GM21390 (cell line): ENCODE measurements at regions not wholly inside any gene's neighbourhood (a gene's known extent, or its start where the extent isn't known, plus 50 kb on each side); places are given as distances from the start of the nearest gene placed in this dataset.
"Not testable (repeated sequence)": the region's sequence is repeated elsewhere in the genome, so short reads cannot be mapped to it uniquely, and the experiment has no call there.

Source experiments
- ATAC-seq: cut with Tn5 transposase; IDR thresholded peaks from one replicate; pipeline ENCODE4 v1.9.1; 2021; ENCODE audit not compliant: unreplicated experiment

DNA sequence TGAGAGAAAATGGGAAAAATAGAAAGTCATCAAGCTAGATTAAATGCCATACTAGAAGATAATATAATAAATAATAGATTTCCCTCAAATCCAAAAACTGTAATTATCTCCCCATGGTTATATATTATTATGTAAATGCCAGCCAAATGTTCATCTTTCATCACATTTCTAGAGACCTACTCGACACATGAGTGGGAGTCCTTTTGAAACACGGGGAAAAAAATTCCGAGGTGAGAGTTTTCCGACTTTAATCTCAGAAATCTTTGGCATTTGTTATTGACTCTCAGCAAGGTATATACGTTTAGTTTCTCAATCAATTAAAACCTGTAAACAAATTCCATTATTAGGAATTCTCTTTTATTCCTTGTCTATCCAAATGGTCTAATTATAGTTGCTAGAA is 465.4 kb upstream of the SMIM31 start:
- ATAC-seq: no peak

DNA sequence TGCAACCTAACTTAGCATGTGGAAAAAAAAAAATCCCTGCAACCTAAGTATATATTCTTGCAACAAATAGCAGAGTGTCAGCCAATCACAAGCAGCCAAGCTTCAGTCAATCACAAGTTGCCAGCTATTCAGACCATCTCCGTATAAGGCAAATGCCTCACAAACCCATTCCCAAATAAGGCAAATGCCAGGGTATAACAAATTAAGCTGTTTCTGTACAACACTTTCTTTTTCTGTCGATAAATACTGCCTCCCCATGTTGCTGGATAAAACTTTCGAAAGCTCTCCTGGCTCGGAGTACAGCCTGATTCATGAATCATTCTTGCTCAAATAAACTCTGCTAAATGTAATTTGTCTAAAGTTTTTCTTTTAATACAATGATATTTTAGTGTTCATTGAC is 460.7 kb upstream of the SMIM31 start:
- ATAC-seq: no peak

DNA sequence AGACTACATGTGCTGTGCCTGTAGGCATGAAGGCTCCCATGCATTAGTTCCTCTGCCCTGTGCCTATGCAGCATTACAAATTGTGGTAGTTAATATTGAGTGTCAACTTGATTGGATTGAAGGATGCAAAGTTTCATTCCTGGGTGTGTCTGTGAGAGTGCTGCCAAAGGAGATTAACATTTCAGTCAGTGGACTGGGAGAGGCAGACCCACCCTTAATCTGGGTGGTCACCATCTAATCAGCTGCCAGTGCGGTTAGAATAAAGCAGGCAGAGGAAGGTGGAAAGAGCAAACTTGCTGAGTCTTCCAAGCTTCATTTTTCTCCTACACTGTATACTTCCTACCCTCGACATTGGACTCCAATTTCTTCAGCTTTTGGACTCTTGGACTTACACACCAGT is 460.2 kb upstream of the SMIM31 start:
- no peak for ATAC-seq

DNA sequence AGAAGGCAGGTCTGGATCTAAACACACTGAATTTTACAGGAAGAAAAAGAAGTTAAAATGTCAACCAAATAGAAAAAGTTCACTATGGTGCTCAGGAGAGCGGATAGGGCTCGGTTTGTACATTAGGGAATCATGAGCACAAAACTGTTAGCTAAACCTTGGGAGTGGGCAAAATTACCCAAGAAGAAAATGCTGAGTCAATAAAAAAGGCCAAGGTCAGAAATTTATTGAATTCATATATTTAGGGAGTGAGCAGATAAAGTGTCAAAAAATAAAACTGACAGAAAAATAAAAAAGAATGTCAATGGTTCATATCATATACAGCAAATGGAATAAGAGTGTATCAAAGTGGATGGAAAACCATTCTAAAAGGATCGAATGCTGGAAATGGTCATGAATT is 452.5 kb upstream of the SMIM31 start:
- no peak for ATAC-seq

DNA sequence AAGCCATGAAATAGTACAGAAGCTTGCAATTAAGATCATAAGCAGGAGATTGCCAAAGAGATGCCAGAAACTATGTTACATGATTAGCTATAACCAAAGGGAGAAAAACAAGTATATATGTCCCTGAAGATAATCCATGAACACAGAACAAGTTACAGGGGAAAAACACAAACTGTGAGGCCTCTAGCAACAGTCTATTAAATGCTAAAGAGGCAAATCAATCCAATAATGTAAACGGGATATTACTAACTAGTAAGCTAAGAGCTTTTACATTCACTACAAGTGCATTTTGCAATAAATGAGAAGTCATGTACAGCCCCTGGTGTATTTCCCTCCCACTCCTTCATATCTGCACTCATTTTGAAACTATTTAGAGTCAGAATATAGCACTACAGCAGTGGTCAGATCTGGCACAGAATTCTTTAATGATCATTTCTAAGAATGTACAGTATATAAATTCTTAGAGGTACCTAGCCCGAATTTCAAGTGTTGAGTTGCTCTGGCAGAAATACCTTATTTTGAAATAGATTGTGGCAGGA is 449.8 kb upstream of the SMIM31 start:
- peak; percentile 75 for ATAC-seq

DNA sequence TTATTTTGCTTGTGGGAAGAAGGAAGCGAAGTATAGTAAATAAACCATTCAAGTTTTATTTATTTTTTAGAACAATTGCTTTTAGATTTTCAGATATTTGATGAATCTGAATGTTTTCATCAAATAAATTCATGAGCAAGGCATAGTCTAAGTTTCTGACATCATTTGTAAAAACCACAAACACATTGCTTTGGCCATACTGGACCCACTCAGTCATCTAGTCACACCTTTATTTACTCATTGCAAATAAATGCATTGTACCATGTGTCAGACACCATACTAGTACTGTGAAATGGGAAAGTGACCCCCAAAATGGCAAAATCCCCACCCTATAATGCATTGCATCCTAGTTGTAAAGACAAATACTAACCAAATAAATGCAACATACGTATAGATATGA is 449.1 kb upstream of the SMIM31 start:
- no peak for ATAC-seq

DNA sequence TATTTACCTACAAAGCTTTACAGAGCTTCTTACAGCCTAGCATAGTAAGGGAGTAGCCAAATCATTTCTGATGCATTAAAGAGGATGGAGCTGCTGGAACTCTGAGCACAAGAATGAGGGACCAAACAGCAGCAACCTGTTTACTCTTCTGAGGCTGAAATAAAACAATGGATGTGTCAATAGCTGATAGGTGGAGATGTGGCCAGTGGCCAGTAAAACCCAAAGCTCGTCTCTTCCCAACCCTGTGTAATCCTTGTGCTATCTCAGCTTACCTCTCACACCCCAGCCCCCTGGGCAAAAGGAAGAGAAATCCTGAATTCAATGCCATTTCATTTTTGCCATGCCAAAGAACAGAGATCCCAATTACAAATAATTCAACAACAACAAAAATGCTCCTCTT is 446.7 kb upstream of the SMIM31 start:
- no peak for ATAC-seq

DNA sequence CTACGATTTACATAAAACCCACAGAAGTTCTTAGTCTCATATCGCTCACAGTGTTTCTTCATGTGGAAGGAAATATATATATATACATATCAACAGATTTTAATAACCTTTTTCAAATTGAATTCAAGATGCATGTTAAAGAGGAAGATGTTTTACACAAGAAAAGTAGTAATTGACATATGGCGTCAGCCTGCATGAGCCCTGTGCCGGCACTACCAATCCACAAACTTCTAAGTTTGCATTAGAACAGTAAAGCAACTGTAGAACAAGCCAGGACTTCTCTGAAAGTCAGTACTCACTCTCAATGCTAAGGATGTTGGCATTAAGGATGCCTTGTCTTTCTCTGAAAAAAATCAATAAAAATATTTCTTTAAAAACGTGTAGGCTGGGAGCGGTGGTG is 441.3 kb upstream of the SMIM31 start:
- no peak for ATAC-seq

DNA sequence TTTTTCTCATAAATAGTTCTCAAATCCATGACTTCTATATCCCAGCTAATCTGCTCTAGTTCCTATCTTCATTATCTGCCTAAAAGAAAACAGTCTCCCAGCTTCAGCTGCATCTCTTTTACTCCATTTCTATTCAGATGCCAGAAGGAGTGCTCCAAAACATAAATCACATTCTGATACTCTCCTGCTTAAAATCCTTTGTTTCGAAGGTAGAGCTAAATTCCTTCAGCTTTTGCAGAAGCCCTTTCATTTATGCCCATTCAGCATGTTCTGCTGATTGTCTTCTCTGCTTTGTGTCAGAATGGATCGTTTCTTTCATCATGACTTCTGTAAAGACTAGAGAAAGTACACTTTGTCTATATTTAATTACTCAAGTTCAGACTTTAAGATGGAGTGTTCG is 440.1 kb upstream of the SMIM31 start:
- no peak for ATAC-seq

DNA sequence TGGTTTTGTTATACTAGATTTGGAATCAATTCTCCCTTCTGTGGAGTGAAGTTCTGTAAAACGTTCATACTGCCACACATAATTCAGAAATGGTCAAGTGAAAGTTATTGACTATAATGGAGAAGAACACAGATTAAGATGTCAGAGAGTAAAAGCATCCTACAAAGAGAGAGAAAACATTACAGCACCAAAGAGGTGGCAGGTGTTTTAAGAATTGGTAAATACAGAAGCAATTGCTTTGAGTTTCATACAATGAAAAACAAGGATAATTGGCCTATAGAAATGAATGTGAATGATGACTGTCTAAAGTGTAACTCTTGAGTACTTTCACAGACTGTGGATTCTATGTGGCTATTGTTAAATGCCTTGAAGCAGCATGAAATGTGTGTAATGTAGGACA is 435.6 kb upstream of the SMIM31 start:
- no peak for ATAC-seq

DNA sequence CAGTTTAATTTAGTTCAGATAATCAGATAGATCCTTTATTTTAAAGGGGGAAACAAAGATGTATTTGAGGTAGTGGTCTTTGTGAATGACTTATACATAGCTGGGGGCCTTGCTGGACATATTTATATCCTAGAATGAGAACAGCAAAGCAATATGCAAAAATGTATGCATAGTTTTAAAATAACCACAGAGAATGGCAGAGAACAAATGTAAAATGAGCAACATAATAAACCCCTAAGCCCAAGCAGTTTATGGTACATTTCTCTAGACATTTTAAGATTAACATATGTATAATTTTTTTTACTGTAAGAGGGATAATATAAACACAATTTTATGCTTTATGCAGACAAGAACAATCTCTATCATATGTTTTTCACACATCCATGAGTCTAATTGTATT is 434.2 kb upstream of the SMIM31 start:
- ATAC-seq: no peak

DNA sequence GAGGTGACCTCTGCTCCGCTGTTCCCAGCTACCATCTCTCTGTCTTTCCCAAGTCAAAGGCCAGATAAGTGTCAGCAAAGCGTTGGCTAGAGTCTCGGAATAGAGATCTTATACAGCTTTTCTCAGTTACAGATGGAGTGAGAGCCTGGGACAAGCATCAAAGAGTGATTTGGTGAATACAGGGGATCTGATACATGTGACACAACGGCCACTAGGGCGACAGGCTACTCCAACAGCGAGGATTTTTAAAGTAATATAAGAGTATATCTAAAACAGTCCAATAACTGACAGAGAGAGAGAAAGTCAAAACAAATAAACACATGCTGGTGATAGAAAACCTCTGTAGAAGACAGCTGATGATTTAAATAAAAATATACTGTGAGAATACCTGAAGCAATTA is 433.1 kb upstream of the SMIM31 start:
- ATAC-seq: no peak

DNA sequence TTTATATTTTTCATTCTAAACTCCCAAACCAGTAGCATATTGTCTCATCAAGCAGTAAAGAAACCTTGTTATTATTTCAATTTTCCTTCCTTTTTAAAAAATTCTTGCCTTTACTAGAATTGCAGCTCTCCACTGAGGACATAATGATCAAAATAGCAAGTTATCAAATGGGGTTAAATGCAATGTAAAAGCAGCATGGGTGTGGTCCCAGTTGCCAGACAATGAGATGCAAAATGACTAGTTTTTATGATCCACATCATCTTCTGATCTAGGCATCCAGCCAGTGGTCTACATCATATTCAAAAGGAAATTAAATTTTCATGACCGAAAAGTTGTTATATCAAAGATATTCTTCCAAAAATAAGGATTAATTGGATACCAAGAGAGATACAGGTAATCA is 427.9 kb upstream of the SMIM31 start:
- ATAC-seq: no peak

DNA sequence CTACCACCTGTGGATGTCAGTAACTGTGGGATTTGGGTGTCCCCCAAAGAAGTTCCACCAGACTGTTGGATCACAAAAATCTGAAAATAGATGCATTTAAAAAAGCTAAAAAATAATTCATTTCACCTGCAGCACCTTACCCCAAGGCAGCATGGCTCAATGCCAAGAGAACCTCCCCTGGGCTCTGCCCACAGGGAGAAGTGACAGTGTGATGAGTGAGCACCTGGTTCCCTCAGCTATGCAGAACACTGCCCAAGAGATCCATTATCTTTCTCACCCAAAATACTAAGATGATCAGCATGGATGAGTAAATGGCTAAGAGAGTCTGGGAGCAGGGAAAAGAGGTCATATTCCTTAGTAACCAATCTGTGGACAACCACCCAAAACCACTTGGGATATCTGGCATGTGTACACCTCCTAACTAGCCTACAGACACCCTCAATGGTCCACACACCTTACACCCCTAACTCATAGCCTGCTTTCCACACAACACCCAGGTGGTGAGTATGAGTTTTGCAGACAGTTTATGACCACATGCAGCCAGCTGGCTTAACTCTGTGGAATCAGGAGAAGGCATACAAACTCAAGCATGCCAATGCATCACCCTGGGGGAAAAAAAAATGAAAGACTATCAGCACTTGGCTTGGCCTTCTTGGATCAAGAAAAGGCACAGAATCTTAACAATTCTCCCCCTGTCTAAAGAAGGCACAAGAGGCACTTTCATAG is 416.5 kb upstream of the SMIM31 start:
- ATAC-seq: no peak

DNA sequence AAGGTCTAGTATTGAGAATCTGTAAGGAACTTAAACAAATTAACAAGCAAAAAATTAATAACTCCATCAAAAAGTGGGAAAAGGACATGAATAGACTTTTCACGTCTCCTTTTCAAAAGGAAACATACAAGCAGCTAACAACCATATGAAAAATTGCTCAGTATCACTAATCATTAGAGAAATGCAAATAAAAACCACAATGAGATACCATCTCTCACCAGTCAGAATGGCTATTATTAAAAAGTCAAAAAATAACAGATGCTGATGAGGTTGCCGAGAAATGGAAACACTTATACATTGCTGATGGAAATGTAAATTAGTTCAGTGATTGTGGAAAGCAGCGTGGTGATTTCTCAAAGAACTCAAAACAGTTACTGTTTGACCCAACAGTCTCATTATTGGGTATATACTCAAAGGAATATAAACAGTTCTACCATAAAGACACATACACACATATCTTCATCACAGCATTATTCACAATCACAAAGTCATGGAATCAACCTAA is 410.4 kb upstream of the SMIM31 start:
- no peak for ATAC-seq

DNA sequence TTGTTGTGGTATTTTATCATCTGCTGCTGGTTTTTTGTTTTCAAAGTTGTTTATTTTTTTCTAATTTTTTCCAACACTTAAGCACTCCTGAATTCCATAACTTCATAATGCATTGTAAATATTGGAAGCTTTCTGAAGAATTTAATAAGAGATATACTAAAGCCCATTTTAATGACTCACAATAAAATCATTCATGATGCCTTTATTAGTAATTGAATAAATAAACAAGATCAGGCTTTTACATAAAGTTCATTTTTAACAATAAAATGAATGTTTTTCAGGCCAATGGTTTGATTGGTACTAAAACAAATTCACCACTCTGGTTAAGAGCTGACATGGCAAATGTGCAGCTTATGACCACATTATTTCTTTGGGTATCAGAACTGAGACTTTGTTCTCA is 408.2 kb upstream of the SMIM31 start:
- ATAC-seq: no peak

DNA sequence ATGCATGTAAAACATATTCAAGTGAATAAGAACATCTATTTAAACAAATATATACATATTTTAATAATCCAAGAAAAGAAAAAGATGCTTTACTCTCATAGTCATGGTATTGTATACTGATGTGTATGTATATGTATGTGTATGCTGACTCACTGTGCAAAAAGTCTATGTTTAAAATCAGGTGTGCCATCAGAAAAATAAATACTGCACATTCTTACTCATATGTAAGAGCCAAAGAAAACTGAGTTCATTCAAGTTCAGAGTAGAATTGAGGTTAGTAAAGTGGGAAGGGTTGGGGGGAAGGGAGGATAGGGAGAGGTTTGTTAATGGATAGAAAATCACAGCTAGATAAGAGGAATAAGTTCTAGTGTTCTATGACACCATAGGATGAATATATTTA is 403.9 kb upstream of the SMIM31 start:
- no peak for ATAC-seq

DNA sequence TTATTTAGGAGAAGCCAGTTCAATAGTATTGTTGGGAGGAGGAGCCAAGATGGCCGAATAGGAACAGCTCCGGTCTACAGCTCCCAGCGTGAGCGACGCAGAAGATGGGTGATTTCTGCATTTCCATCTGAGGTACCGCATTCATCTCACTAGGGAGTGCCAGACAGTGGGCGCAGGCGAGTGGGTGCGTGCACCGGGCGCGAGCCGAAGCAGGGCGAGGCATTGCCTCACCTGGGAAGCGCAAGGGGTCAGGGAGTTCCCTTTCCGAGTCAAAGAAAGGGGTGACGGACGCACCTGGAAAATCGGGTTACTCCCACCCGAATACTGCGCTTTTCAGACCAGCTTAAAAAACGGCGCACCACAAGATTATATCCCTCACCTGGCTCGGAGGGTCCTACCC is 403.2 kb upstream of the SMIM31 start:
- not testable (repeated sequence) for ATAC-seq

DNA sequence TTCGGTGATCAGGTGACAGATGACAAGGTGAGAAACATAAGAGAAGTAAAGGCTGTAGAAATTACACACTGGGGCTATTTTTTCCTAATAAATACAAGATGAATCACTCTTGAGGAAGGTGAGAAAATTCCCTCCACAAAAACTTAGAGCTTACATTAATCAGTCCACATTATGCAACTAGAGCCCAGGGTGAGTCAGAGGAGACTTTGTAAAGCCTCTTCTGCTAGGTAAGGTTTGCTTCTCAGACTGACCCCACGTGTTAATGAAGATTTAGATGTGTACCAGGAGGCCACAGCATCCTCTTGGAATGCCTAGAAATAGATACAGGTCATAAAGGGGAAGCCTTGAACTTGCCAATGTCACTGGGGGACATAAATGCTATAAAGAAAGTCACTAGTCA is 396.0 kb upstream of the SMIM31 start:
- ATAC-seq: no peak

DNA sequence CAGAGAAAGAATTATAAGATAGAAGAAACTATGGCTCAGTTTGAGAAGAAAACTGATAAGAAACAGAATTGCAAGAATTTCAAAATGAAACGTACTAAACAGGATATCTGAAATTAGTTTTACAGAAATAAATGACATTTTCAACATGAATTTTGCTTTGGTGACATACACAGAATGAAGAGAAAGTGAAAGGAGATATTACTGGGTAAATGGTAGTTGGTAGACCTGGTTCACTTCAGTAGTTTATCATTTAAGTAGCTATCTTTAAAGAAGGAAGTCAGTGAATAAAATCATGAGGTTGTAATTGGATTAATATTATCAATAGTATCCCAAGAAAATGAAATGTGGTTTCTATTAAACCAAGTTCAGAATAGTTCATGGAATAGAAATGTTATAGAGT is 395.5 kb upstream of the SMIM31 start:
- no peak for ATAC-seq

DNA sequence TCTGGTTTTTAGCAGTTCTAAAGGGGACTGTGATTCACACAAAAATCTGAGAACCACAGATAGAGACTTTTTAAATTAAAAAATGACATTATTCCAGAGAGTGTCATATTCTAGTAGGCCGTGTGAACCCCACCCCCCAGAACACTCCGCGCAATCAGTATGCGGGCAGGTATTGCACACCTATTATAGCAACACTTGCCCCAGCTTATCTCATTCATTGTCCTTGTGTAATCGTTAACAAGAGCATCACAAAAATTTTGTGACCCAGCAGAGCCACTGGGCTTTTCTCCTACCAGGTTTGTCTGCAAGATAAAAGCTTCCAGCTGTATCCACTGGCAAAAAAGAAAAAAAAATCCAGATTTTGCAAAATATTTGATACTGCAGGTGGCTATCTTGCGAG is 394.1 kb upstream of the SMIM31 start:
- ATAC-seq: no peak

DNA sequence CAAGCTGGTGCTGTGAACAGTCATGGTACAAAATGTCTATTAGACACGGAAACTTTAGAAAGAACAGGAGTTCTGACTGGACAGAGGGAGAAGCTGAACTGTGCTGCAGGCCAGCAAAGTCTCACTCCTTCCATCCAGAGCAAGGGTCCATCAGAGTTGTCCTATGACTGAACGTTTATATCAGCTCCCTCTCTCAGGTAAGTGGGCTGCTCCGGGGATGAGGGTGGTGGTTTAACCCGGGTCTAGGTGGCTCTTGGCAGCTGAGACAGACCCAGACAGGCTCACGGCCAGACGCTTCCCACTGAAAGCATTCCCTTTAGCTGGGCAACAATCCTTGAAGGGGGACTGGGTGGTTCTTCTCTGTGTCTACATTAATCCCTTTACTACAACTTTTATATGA is 385.0 kb upstream of the SMIM31 start:
- ATAC-seq: no peak

DNA sequence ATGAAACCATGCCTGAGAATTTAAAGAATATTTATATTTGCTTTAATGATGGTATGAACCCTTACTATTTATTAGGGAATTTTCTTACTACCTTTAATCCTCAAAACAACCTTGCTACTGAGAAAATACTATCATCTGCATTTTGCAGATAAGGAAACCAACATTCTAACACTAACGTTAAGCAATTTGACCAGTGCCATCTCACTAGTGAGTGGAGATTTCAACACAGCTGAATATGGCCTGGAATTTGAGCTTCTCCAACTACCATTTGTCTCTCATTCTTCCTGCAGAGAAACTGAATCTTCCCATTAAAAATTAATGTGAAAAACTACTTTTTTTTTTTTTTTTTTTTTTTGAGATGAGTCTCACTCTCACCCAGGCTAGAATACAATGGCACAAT is 380.9 kb upstream of the SMIM31 start:
- no peak for ATAC-seq
